H1 (cell line): ENCODE measurements at regions not wholly inside any gene's neighbourhood (a gene's known extent, or its start where the extent isn't known, plus 50 kb on each side); places are given as distances from the start of the nearest gene placed in this dataset.

ENCODE experiments used
- CTCF ChIA-PET: fragments of 300-600 bp; sonication (Branson Sonifier 250); formaldehyde crosslinking; loops from one replicate; lab custom pipeline; 2021; ENCODE audit not compliant: partially characterized antibody; lab: Charles Lee
- POLR2A ChIA-PET: fragments of 300-600 bp; sonication (Branson Sonifier 250); formaldehyde crosslinking; loops from one replicate; lab custom pipeline; 2021; ENCODE audit warnings: inconsistent platforms; ENCODE audit not compliant: partially characterized antibody; lab: Charles Lee
- DNase-seq, 2 experiments: peaks; one replicate each; pipeline versions ENCODE4 v3.0.0 to v3.0.0-alpha.2; 2010 to 2022; ENCODE audit warnings: low spot score in 2 of 2, low read depth in 1 of 2, mixed read lengths in 1 of 2
- FAIRE-seq: peaks from 2 replicates; lab custom pipeline; 2011; peaks lifted over from hg19 to GRCh38; lab: Jason Lieb, UNC
- H2AFZ ChIP-seq: 2 replicates; pipeline ENCODE4 v1.8.1; 2012; ENCODE audit warnings: low read length, inconsistent platforms
- H2AK5ac ChIP-seq: 2 replicates; pipeline ENCODE4 v1.6.1; 2013; ENCODE audit warnings: low read depth, low read length
- H2BK120ac ChIP-seq: replicated peaks from 2 replicates; pipeline ENCODE3; 2013; ENCODE audit warnings: low read depth, low read length, inconsistent platforms
- H2BK12ac ChIP-seq: 2 replicates; pipeline ENCODE4 v1.6.1; 2013; ENCODE audit warnings: low read depth, low read length
- H2BK15ac ChIP-seq: 2 replicates; pipeline ENCODE4 v1.6.1; 2013; ENCODE audit warnings: low read length
- H2BK20ac ChIP-seq: 2 replicates; pipeline ENCODE4 v1.6.1; 2013; ENCODE audit warnings: low read length
- H2BK5ac ChIP-seq: 2 replicates; pipeline ENCODE4 v1.6.1; 2013; ENCODE audit warnings: low read depth, low read length
- H3K14ac ChIP-seq: 2 replicates; pipeline ENCODE4 v1.6.1; 2013; ENCODE audit warnings: inconsistent platforms; ENCODE audit not compliant: insufficient read length
- H3K18ac ChIP-seq: 2 replicates; pipeline ENCODE4 v1.6.1; 2013; ENCODE audit warnings: low read length; ENCODE audit errors: extremely low read depth
- H3K23ac ChIP-seq: 2 replicates; pipeline ENCODE4 v1.6.1; 2013; ENCODE audit warnings: inconsistent platforms; ENCODE audit not compliant: insufficient read length
- H3K23me2 ChIP-seq: 2 replicates; pipeline ENCODE4 v1.6.1; 2013; ENCODE audit warnings: low read depth, low read length
- H3K27ac ChIP-seq: 2 replicates; pipeline ENCODE4 v1.6.1; 2011; ENCODE audit warnings: low read depth, low read length, inconsistent platforms
- H3K27me3 ChIP-seq, 4 experiments: replicated peaks in 1 of 4; 1 replicate in 1 of 4; 2 replicates in 3 of 4; pipeline versions ENCODE4 v1.6.1 to v1.8.1; 2011 to 2013; ENCODE audit warnings: low read length in 3 of 4, mild to moderate bottlenecking in 3 of 4, inconsistent platforms in 2 of 4, mixed read lengths in 2 of 4, moderate library complexity in 1 of 4; ENCODE audit not compliant: control insufficient read depth in 3 of 4, insufficient read depth in 3 of 4; ENCODE audit errors: extremely low read depth in 1 of 4
- H3K36me3 ChIP-seq, 4 experiments: 2 replicates each; pipeline versions ENCODE4 v1.6.1 to v1.8.1; 2011 to 2013; ENCODE audit warnings: mild to moderate bottlenecking in 4 of 4, low read length in 3 of 4, moderate library complexity in 2 of 4, control low read depth in 1 of 4, inconsistent platforms in 1 of 4; ENCODE audit not compliant: insufficient read depth in 4 of 4, control insufficient read depth in 2 of 4
- H3K4ac ChIP-seq: replicated peaks from 2 replicates; pipeline ENCODE3; 2013; ENCODE audit warnings: low read length, low read depth, mixed read lengths, inconsistent platforms; ENCODE audit not compliant: insufficient read length
- H3K4me1 ChIP-seq, 4 experiments: replicated peaks in 1 of 4; 1 replicate in 1 of 4; 2 replicates in 3 of 4; pipeline versions ENCODE4 v1.6.1 to v1.8.1; 2011 to 2013; ENCODE audit warnings: low read length in 3 of 4, inconsistent platforms in 2 of 4, mixed read lengths in 1 of 4; ENCODE audit not compliant: insufficient read depth in 4 of 4, control insufficient read depth in 3 of 4
- H3K4me2 ChIP-seq, 2 experiments: 2 replicates each; pipeline versions ENCODE4 v1.6.1 to v1.8.1; 2011 to 2013; ENCODE audit warnings: low read depth in 2 of 2, low read length in 2 of 2, control low read depth in 1 of 2, inconsistent platforms in 1 of 2, mild to moderate bottlenecking in 1 of 2; ENCODE audit not compliant: insufficient read depth in 1 of 2
- H3K4me3 ChIP-seq, 4 experiments: fragments of 200-600, 300-600 bp in 1 of 4; sonication (generic), shearing (Covaris generic), sonication (Bioruptor Twin) in 1 of 4; 2 replicates each; pipeline versions ENCODE4 v1.5.1 to v1.8.1; 2011 to 2016; ENCODE audit warnings: low read length in 4 of 4, low read depth in 3 of 4, control low read depth in 2 of 4, inconsistent platforms in 2 of 4, mild to moderate bottlenecking in 2 of 4, mixed read lengths in 1 of 4, moderate library complexity in 1 of 4; ENCODE audit not compliant: insufficient read depth in 2 of 4; ENCODE audit errors: extremely low read depth in 1 of 4
- H3K56ac ChIP-seq: replicated peaks from 2 replicates; pipeline ENCODE3; 2013; ENCODE audit warnings: low read depth, mild to moderate bottlenecking, mixed read lengths, low read length, inconsistent platforms; ENCODE audit not compliant: insufficient read length
- H3K79me1 ChIP-seq: 2 replicates; pipeline ENCODE4 v1.6.1; 2013; ENCODE audit warnings: low read depth, low read length, control low read depth
- H3K79me2 ChIP-seq, 2 experiments: 2 replicates each; pipeline versions ENCODE4 v1.6.1 to v1.8.1; 2012 to 2013; ENCODE audit warnings: low read length in 2 of 2, mild to moderate bottlenecking in 2 of 2, inconsistent platforms in 1 of 2; ENCODE audit not compliant: insufficient read depth in 2 of 2, control insufficient read depth in 1 of 2
- H3K9ac ChIP-seq, 4 experiments: replicated peaks in 1 of 4; 1 replicate in 1 of 4; 2 replicates in 3 of 4; pipeline versions ENCODE4 v1.6.1 to v1.8.1; 2011 to 2013; ENCODE audit warnings: low read depth in 3 of 4, low read length in 3 of 4, control low read depth in 2 of 4, mild to moderate bottlenecking in 2 of 4, moderate library complexity in 2 of 4, inconsistent platforms in 1 of 4; ENCODE audit errors: extremely low read depth in 1 of 4
- H3K9me3 ChIP-seq, 2 experiments: 2 replicates each; pipeline versions ENCODE4 v1.6.1 to v1.8.1; 2012 to 2013; ENCODE audit warnings: mild to moderate bottlenecking in 2 of 2, moderate library complexity in 2 of 2, control low read depth in 1 of 2, inconsistent platforms in 1 of 2, low read depth in 1 of 2, low read length in 1 of 2, mixed read lengths in 1 of 2; ENCODE audit not compliant: insufficient read depth in 2 of 2
- H4K20me1 ChIP-seq, 2 experiments: replicated peaks in 1 of 2; 2 replicates each; pipeline versions ENCODE3 to v1.8.1; 2011 to 2013; ENCODE audit warnings: inconsistent platforms in 2 of 2, low read length in 2 of 2, mild to moderate bottlenecking in 1 of 2; ENCODE audit not compliant: insufficient read depth in 2 of 2, control insufficient read depth in 1 of 2
- H4K5ac ChIP-seq: 2 replicates; pipeline ENCODE4 v1.6.1; 2013; ENCODE audit warnings: low read length, low read depth, mixed read lengths, inconsistent platforms; ENCODE audit not compliant: insufficient read length
- H4K8ac ChIP-seq: 2 replicates; pipeline ENCODE4 v1.8.0; 2013; ENCODE audit warnings: mild to moderate bottlenecking, moderate library complexity, low read length, inconsistent platforms; ENCODE audit not compliant: insufficient read depth; ENCODE audit errors: extremely low read depth
- H4K91ac ChIP-seq: replicated peaks from 2 replicates; pipeline ENCODE3; 2013; ENCODE audit warnings: low read length, mixed read lengths, inconsistent platforms; ENCODE audit not compliant: insufficient read length
- ATF3 ChIP-seq: IDR thresholded peaks from 2 replicates; pipeline ENCODE4 v1.6.1; 2011; ENCODE audit warnings: low read depth, mild to moderate bottlenecking, low read length; ENCODE audit not compliant: insufficient read depth
- CHD1 ChIP-seq: IDR thresholded peaks from 2 replicates; pipeline ENCODE4 v1.6.1; 2012; ENCODE audit warnings: low read depth, low read length, improper control_type of control experiment
- JUN ChIP-seq: IDR thresholded peaks from 2 replicates; pipeline ENCODE4 v1.6.1; 2011; ENCODE audit warnings: low read depth, mild to moderate bottlenecking, improper control_type of control experiment, low read length
- NRF1 ChIP-seq: IDR thresholded peaks from 2 replicates; pipeline ENCODE4 v1.6.1; 2011; ENCODE audit warnings: mild to moderate bottlenecking, low read depth, low read length, improper control_type of control experiment
- TAF7 ChIP-seq: optimal IDR thresholded peaks from 2 replicates; pipeline ENCODE3; 2011; ENCODE audit warnings: low read depth, mild to moderate bottlenecking, inconsistent platforms, low read length, moderate library complexity, borderline replicate concordance
- WGBS, 2 experiments: shearing (Covaris generic) in 1 of 2; methylation state at CpG; one replicate each; pipeline versions ENCODE4 v1.1.6 to v1.1.7; 2013 to 2015; ENCODE audit warnings: low lambda C conversion rate in 2 of 2, mixed read lengths in 2 of 2, inconsistent platforms in 1 of 2, low coverage in 1 of 2, missing lambda C conversion rate in 1 of 2; ENCODE audit not compliant: insufficient replicate concordance in 2 of 2, insufficient coverage in 1 of 2, insufficient read length in 1 of 2; ENCODE audit errors: extremely low coverage in 1 of 2, missing lambda C conversion rate in 1 of 2; 5-methylcytosine and 5-hydroxymethylcytosine counted together

GRCh38 chr6:121731381-121731780 is 295.9 kb downstream of the GJA1 start:
- Histone ChIP-seq H3K14ac (no peak overlapping the region), H3K27ac (no peak overlapping the region), H2BK120ac (no peak overlapping the region), H3K79me1 (no peaks in the 10 kb centered on the region), H2AFZ (no peak overlapping the region), H4K5ac (no peak overlapping the region), H3K4me1 (no peaks in the 10 kb centered on the region), H4K20me1 (no peaks in the 10 kb centered on the region), H3K27me3 (no peaks in the 10 kb centered on the region), H3K23ac (no peak overlapping the region), H3K9ac (no peak overlapping the region), H3K36me3 (no peaks in the 10 kb centered on the region; a peak in 1 of 8 replicates), H4K91ac (no peak overlapping the region), H2BK15ac (no peak overlapping the region), H3K18ac (no peak overlapping the region), H3K23me2 (no peaks in the 10 kb centered on the region), H4K8ac (no peak overlapping the region), H3K4me3 (no peak overlapping the region), H2AK5ac (no peak overlapping the region), H2BK12ac (no peak overlapping the region), H2BK20ac (no peak overlapping the region), H3K4me2 (no peak overlapping the region), H3K9me3 (peaks cover 0 to 7% of the 10 kb centered on the region in 2 experiments; a peak in 1 of 4 replicates), H3K79me2 (no peaks in the 10 kb centered on the region), H3K4ac (no peak overlapping the region), H3K56ac (no peak overlapping the region), H2BK5ac (no peak overlapping the region)
- 94% methylated on average over 1 of the region's 1 CpG; no CpG with 5 or more reads in 1 of the 2 experiments for WGBS, 2 experiments
- FAIRE-seq (no peak), DNase-seq (no peak)
- no peak for TF ChIP-seq TAF7
- TF ChIP-seq NRF1 = no peak
- no peak for TF ChIP-seq ATF3
- no peak for TF ChIP-seq CHD1
- no peak for TF ChIP-seq JUN
- POLR2A ChIA-PET = no interaction called here
- CTCF ChIA-PET = no interaction called here
